ENCODE measurements at regions not wholly inside any gene's neighbourhood (a gene's known extent, or its start where the extent isn't known, plus 50 kb on each side); places are given as distances from the start of the nearest gene placed in this dataset.

- H3K4me1 ChIP-seq (ENCODE audit: low read depth): no peaks in the 10 kb centered on the region
- peak in 1 of 2 donors; percentile 24 for DNase-seq (ENCODE audit: low read depth in 1 of 2, low spot score in 1 of 2)
- no peaks in the 10 kb centered on the region for H3K36me3 ChIP-seq
- no peak overlapping the region for H3K27ac ChIP-seq
- no peak overlapping the region for H3K4me3 ChIP-seq
- no peaks in the 10 kb centered on the region for H3K27me3 ChIP-seq
- no peak for TF ChIP-seq CTCF (IDR thresholded peaks at IDR 0.05; ENCODE audit: low read depth, low read length)
- H3K9me3 ChIP-seq (ENCODE audit: low read depth): no peaks in the 10 kb centered on the region
Observed at GRCh38 chr9:11312966-11313365, 700.2 kb upstream of the PTPRD start.

GRCh38 chr9:11318946-11319345, 706.1 kb upstream of the PTPRD start:
- Histone ChIP-seq H3K4me3 (no peak overlapping the region), H3K27ac (no peak overlapping the region), H3K27me3 (no peaks in the 10 kb centered on the region), H3K9me3 (ENCODE audit: low read depth) (no peaks in the 10 kb centered on the region), H3K36me3 (no peaks in the 10 kb centered on the region), H3K4me1 (ENCODE audit: low read depth) (peaks cover 4% of the 10 kb centered on the region)
- DNase-seq (ENCODE audit: low read depth in 1 of 2, low spot score in 1 of 2): no peak
- TF ChIP-seq CTCF (IDR thresholded peaks at IDR 0.05; ENCODE audit: low read depth, low read length): no peak

- peaks cover 4% of the 10 kb centered on the region for H3K4me1 ChIP-seq (ENCODE audit: low read depth)
- H3K4me3 ChIP-seq: no peak overlapping the region
- no peaks in the 10 kb centered on the region for H3K9me3 ChIP-seq (ENCODE audit: low read depth)
- peak; percentile 3 to 54 for DNase-seq (ENCODE audit: low read depth in 1 of 2, low spot score in 1 of 2)
- H3K36me3 ChIP-seq: no peaks in the 10 kb centered on the region
- H3K27me3 ChIP-seq: no peaks in the 10 kb centered on the region
- peak; percentile 18 for TF ChIP-seq CTCF (IDR thresholded peaks at IDR 0.05; ENCODE audit: low read depth, low read length)
- no peak overlapping the region for H3K27ac ChIP-seq
Observed at GRCh38 chr9:11319538-11319937, 706.7 kb upstream of the PTPRD start.

- Histone ChIP-seq H3K36me3 (no peaks in the 10 kb centered on the region), H3K27me3 (no peaks in the 10 kb centered on the region), H3K27ac (no peak overlapping the region), H3K4me3 (no peak overlapping the region), H3K9me3 (ENCODE audit: low read depth) (no peaks in the 10 kb centered on the region), H3K4me1 (ENCODE audit: low read depth) (peaks cover 4% of the 10 kb centered on the region)
- no peak for TF ChIP-seq CTCF (IDR thresholded peaks at IDR 0.05; ENCODE audit: low read depth, low read length)
- DNase-seq (ENCODE audit: low read depth in 1 of 2, low spot score in 1 of 2): no peak
Observed at GRCh38 chr9:11320989-11321388, 708.2 kb upstream of the PTPRD start.

- Histone ChIP-seq H3K4me3 (no peak overlapping the region), H3K27ac (no peak overlapping the region), H3K27me3 (no peaks in the 10 kb centered on the region), H3K36me3 (no peaks in the 10 kb centered on the region), H3K4me1 (ENCODE audit: low read depth) (peaks cover 4% of the 10 kb centered on the region), H3K9me3 (ENCODE audit: low read depth) (no peaks in the 10 kb centered on the region)
- TF ChIP-seq CTCF (IDR thresholded peaks at IDR 0.05; ENCODE audit: low read depth, low read length): no peak
- DNase-seq (ENCODE audit: low read depth in 1 of 2, low spot score in 1 of 2): no peak
Observed at GRCh38 chr9:11323457-11323856, 710.7 kb upstream of the PTPRD start.

GRCh38 chr9:11326231-11326630, 713.4 kb upstream of the PTPRD start:
- Histone ChIP-seq H3K27me3 (no peaks in the 10 kb centered on the region), H3K9me3 (ENCODE audit: low read depth) (no peaks in the 10 kb centered on the region), H3K27ac (no peak overlapping the region), H3K4me1 (ENCODE audit: low read depth) (no peaks in the 10 kb centered on the region), H3K4me3 (no peak overlapping the region), H3K36me3 (no peaks in the 10 kb centered on the region)
- no peak for TF ChIP-seq CTCF (IDR thresholded peaks at IDR 0.05; ENCODE audit: low read depth, low read length)
- no peak for DNase-seq (ENCODE audit: low read depth in 1 of 2, low spot score in 1 of 2)
